ENCODE measurements at regions not wholly inside any gene's neighbourhood (a gene's known extent, or its start where the extent isn't known, plus 50 kb on each side); places are given as distances from the start of the nearest gene placed in this dataset.

DNA sequence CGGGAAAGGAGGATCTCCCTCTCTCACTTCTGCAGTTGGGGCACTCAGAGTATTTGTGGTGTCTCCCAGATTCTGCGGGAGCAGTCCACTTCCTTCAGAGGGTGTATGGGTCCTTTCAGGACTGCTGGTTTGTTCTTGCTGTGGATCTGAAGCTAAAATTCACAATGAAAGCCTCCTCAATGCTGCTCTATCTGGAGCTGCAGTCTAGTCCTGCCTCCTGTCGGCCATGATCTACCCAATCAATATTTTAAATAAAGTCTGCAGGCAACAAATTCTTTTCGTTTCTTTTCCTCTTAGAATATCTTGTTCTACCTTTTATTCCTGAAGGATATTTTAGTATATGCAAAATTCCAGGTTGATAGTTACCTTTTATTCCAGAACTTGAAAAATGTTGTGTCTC is 226.1 kb upstream of the AR start:
- DNase-seq (no peak), ATAC-seq (no peak)
- no peaks in the 10 kb centered on the region for H3K4me1 ChIP-seq
- H3K27me3 ChIP-seq, result no peaks in the 10 kb centered on the region
- H3K36me3 ChIP-seq, result no peaks in the 10 kb centered on the region
- in situ Hi-C loops (cut with MboI; ENCODE audit: low sequenced_read_pairs in 4 of 4), result no loop called here
- no peaks in the 10 kb centered on the region for H3K9me3 ChIP-seq
- no peak overlapping the region for H3K27ac ChIP-seq
- intact Hi-C loops (cut with DNase I; ENCODE audit: low total_unique reads), result no loop called here
- H3K4me3 ChIP-seq, result no peak overlapping the region
- TF ChIP-seq POLR2A (IDR thresholded peaks at IDR 0.05), result no peak

DNA sequence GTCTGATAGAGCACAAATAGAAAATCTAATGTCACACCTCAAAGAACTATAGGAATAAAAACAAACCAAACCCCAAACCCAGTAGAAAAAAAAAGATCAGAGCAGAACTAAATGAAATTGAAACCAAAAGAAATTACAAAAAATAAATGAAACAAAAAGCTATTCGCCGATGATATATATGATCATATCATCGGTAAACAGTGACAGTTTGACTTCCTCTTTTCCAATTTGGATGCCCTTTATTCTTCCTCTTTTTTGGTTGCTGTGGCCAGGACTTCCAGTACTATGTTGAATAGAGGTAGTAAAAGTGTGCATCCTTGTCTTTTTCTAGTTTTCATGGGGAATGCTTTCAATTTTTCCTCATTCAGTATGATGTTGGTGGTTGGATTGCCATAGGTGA is 215.3 kb upstream of the AR start:
- DNase-seq, result no peak
- in situ Hi-C loops (cut with MboI; ENCODE audit: low sequenced_read_pairs in 4 of 4), result no loop called here

DNA sequence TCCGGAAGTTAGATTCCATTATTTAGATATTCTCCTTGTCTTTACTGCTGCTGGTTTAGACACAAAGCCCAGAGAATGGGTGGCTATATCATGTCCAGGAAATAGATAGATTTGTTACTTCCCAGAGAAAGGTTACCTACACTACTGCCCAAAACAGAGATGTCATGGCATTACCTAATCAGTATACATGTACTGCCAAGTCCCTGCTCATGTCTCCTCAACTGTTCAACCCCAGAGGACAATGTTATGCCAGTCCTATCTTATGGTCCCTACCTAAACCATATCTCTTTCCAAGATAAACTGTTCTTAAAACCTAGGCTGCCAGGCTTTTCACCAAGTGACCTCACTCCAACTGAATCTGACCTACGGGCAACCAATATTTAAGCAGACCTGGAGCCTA is 209.5 kb upstream of the AR start:
- TF ChIP-seq, protein P1, sequence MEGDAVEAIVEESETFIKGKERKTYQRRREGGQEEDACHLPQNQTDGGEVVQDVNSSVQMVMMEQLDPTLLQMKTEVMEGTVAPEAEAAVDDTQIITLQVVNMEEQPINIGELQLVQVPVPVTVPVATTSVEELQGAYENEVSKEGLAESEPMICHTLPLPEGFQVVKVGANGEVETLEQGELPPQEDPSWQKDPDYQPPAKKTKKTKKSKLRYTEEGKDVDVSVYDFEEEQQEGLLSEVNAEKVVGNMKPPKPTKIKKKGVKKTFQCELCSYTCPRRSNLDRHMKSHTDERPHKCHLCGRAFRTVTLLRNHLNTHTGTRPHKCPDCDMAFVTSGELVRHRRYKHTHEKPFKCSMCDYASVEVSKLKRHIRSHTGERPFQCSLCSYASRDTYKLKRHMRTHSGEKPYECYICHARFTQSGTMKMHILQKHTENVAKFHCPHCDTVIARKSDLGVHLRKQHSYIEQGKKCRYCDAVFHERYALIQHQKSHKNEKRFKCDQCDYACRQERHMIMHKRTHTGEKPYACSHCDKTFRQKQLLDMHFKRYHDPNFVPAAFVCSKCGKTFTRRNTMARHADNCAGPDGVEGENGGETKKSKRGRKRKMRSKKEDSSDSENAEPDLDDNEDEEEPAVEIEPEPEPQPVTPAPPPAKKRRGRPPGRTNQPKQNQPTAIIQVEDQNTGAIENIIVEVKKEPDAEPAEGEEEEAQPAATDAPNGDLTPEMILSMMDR (IDR thresholded peaks at IDR 0.05 in 4 of 5, conservative IDR thresholded peaks at IDR 0.05 in 1 of 5), result no peak
- no peak for TF ChIP-seq POLR2A (IDR thresholded peaks at IDR 0.05)
- Histone ChIP-seq H3K27me3 (no peaks in the 10 kb centered on the region), H3K36me3 (no peaks in the 10 kb centered on the region), H3K27ac (no peak overlapping the region), H3K4me1 (no peaks in the 10 kb centered on the region), H3K4me3 (no peak overlapping the region), H3K9me3 (no peaks in the 10 kb centered on the region)
- no peak for DNase-seq
- ATAC-seq, result no peak
- intact Hi-C loops (cut with DNase I; ENCODE audit: low total_unique reads) (no loop called here), in situ Hi-C loops (cut with MboI; ENCODE audit: low sequenced_read_pairs in 4 of 4) (no loop called here)

More for the DNA sequence above, 215.3 kb upstream of the AR start:
- H3K4me1 ChIP-seq, result no peaks in the 10 kb centered on the region
- no peak overlapping the region for H3K4me3 ChIP-seq
- no peak for ATAC-seq
- H3K27me3 ChIP-seq, result no peaks in the 10 kb centered on the region
- no peak overlapping the region for H3K27ac ChIP-seq
- TF ChIP-seq, protein P1 (IDR thresholded peaks at IDR 0.05 in 4 of 5, conservative IDR thresholded peaks at IDR 0.05 in 1 of 5), result no peak
- H3K36me3 ChIP-seq, result no peaks in the 10 kb centered on the region
- no peaks in the 10 kb centered on the region for H3K9me3 ChIP-seq
- intact Hi-C loops (cut with DNase I; ENCODE audit: low total_unique reads), result no loop called here

DNA sequence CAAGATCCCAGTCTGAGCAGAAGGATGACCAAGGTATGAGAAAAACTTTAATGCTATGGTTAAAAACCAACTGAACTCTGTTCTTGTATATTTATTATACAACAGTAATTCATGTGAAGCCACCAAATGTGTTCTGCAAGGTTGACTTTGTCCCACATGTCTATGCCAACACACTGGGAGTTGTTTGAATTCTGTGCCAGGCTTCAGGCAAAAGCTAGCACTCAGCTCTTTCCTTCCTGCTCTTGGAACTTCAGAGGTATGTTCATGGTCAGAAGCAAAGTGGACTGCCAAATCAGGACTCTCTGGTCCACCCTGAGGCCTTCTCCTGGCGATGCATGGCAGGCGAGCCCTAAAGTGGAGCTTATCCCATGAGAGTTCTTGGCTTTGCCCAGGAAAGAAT is 205.6 kb upstream of the AR start:
- intact Hi-C loops (cut with DNase I; ENCODE audit: low total_unique reads), result no loop called here
- no peaks in the 10 kb centered on the region for H3K9me3 ChIP-seq
- no peaks in the 10 kb centered on the region for H3K4me1 ChIP-seq
- DNase-seq, result no peak
- no peak for ATAC-seq
- no peaks in the 10 kb centered on the region for H3K27me3 ChIP-seq
- no peak for TF ChIP-seq POLR2A (IDR thresholded peaks at IDR 0.05)
- TF ChIP-seq, protein P1 (IDR thresholded peaks at IDR 0.05 in 4 of 5, conservative IDR thresholded peaks at IDR 0.05 in 1 of 5), result no peak
- H3K27ac ChIP-seq, result no peak overlapping the region
- H3K4me3 ChIP-seq, result no peak overlapping the region
- no peaks in the 10 kb centered on the region for H3K36me3 ChIP-seq
- in situ Hi-C loops (cut with MboI; ENCODE audit: low sequenced_read_pairs in 4 of 4), result no loop called here

DNA sequence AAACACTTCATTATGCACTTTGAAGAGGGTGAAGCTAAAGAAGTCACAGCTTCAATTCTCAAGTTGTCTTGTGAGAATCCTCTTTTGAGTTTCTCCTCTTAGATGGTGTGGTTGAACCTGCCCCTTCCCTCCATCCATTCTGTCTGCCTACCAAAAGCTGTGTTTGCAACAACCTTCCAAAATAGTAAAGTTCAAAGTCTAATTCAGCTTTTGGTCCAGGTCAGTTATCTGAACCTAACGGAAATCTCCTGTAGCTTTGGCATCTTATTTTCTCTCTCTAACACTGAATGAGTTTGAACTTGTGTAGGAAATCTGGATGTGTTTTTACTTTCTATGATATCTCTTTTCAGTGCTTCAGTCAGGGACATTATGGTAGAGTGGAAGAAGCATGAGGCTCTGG is 201.7 kb upstream of the AR start:
- intact Hi-C loops (cut with DNase I; ENCODE audit: low total_unique reads), result no loop called here

More for the DNA sequence above, 201.7 kb upstream of the AR start:
- Histone ChIP-seq H3K4me1 (no peaks in the 10 kb centered on the region), H3K36me3 (no peaks in the 10 kb centered on the region), H3K9me3 (no peaks in the 10 kb centered on the region), H3K27me3 (no peaks in the 10 kb centered on the region), H3K27ac (no peak overlapping the region), H3K4me3 (no peak overlapping the region)
- in situ Hi-C loops (cut with MboI; ENCODE audit: low sequenced_read_pairs in 4 of 4), result no loop called here
- ATAC-seq (no peak), DNase-seq (no peak)
- TF ChIP-seq, protein P1 (IDR thresholded peaks at IDR 0.05 in 4 of 5, conservative IDR thresholded peaks at IDR 0.05 in 1 of 5), result no peak
- TF ChIP-seq POLR2A (IDR thresholded peaks at IDR 0.05), result no peak
